ENCODE measurements at regions not wholly inside any gene's neighbourhood (a gene's known extent, or its start where the extent isn't known, plus 50 kb on each side); places are given as distances from the start of the nearest gene placed in this dataset.
"Not testable (repeated sequence)": the region's sequence is repeated elsewhere in the genome, so short reads cannot be mapped to it uniquely, and the experiment has no call there.

DNA sequence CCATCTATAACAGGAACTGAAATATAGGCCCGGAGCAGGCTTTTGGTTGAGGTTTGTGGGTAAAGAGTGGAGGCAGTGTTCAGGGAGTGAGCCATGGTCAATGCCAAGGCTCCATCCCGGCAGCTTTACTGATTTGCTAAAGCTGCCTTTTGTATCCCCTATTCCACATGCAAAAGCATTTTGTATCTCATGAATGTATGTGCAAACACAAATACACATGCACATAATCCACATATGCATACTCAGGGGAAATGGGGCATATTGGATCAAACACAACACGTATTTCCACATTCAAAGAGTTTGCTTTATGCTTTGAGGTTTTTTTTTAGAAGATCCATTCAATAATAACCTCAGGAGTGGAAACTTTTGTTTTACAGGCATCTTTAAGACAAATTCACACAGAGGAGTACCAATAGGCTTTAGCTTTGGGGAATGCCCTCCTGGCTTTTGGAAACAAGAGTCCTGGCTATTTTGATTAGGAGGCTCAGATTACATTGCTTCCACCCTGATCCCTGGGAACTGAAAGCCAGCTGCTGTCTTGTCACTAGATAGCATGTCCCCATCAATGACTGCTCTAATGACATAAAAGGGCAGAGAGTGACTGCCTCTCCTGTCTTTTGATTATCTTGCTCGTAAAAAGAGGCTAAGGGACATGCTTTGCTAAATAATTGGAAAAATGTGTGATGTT lies 263.2 kb downstream of the EN1 start:
- no peak for DNase-seq (ENCODE audit: low spot score)
- in situ Hi-C loops (cut with MboI; ENCODE audit: low pct_unique_long_range_greater_than_20kb, low sequenced_read_pairs, unreplicated experiment), result no loop called here
- TF ChIP-seq CTCF (IDR thresholded peaks at IDR 0.05; ENCODE audit: extremely low read depth, insufficient read depth, missing control alignments), result no peak

DNA sequence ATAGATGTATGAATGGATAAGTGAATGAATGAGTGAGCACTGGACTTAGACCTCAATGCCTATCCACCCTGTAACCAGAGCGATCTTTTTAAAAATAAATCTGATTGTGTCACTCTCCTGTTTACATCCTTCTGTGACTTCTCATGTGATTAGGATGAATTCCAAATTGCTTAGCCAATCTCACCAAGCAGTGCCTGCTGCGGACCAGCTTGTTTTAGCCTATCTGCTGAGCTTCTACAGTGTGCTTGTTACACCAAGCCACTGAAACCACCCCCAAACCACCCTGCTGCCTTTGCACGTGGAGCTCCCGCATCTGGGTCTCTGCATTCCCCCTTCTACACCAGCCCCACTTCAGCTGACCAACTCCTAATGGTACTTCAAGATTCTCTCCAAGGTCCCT lies 265.4 kb downstream of the EN1 start:
- in situ Hi-C loops (cut with MboI; ENCODE audit: low pct_unique_long_range_greater_than_20kb, low sequenced_read_pairs, unreplicated experiment), result no loop called here
- no peak for DNase-seq (ENCODE audit: low spot score)
- TF ChIP-seq CTCF (IDR thresholded peaks at IDR 0.05; ENCODE audit: extremely low read depth, insufficient read depth, missing control alignments), result no peak

- no peak for DNase-seq (ENCODE audit: low spot score)
- in situ Hi-C loops (cut with MboI; ENCODE audit: low pct_unique_long_range_greater_than_20kb, low sequenced_read_pairs, unreplicated experiment), result no loop called here
- TF ChIP-seq CTCF (IDR thresholded peaks at IDR 0.05; ENCODE audit: extremely low read depth, insufficient read depth, missing control alignments), result no peak
Observed at GRCh38 chr2:118580651-118581050, 266.8 kb downstream of the EN1 start.

GRCh38 chr2:118580107-118580506 lies 267.3 kb downstream of the EN1 start:
- TF ChIP-seq CTCF (IDR thresholded peaks at IDR 0.05; ENCODE audit: extremely low read depth, insufficient read depth, missing control alignments), result no peak
- DNase-seq (ENCODE audit: low spot score), result no peak
- in situ Hi-C loops (cut with MboI; ENCODE audit: low pct_unique_long_range_greater_than_20kb, low sequenced_read_pairs, unreplicated experiment), result no loop called here

GRCh38 chr2:118577202-118577601 lies 270.2 kb downstream of the EN1 start:
- TF ChIP-seq CTCF (IDR thresholded peaks at IDR 0.05; ENCODE audit: extremely low read depth, insufficient read depth, missing control alignments), result no peak
- in situ Hi-C loops (cut with MboI; ENCODE audit: low pct_unique_long_range_greater_than_20kb, low sequenced_read_pairs, unreplicated experiment), result no loop called here
- DNase-seq (ENCODE audit: low spot score), result no peak

GRCh38 chr2:118576109-118576855 lies 271.2 kb downstream of the EN1 start:
- no peak for TF ChIP-seq CTCF (IDR thresholded peaks at IDR 0.05; ENCODE audit: extremely low read depth, insufficient read depth, missing control alignments)
- DNase-seq (ENCODE audit: low spot score), result no peak
- in situ Hi-C loops (cut with MboI; ENCODE audit: low pct_unique_long_range_greater_than_20kb, low sequenced_read_pairs, unreplicated experiment), result no loop called here

- in situ Hi-C loops (cut with MboI; ENCODE audit: low pct_unique_long_range_greater_than_20kb, low sequenced_read_pairs, unreplicated experiment); DNase-seq (ENCODE audit: low spot score): not testable (repeated sequence)
Observed at GRCh38 chr2:118572380-118572779, 275.1 kb downstream of the EN1 start.

Data from GM13977 (cell line).